ELF-1 (cell line): ENCODE measurements at regions not wholly inside any gene's neighbourhood (a gene's known extent, or its start where the extent isn't known, plus 50 kb on each side); places are given as distances from the start of the nearest gene placed in this dataset.
A peak's percentile ranks its signal among the peaks of the same experiment; 100 is the strongest.

Source experiments
- DNase-seq: peaks from one replicate; pipeline ENCODE4 v3.0.0-alpha.2; 2016; ENCODE audit warnings: low read depth, low spot score

DNA sequence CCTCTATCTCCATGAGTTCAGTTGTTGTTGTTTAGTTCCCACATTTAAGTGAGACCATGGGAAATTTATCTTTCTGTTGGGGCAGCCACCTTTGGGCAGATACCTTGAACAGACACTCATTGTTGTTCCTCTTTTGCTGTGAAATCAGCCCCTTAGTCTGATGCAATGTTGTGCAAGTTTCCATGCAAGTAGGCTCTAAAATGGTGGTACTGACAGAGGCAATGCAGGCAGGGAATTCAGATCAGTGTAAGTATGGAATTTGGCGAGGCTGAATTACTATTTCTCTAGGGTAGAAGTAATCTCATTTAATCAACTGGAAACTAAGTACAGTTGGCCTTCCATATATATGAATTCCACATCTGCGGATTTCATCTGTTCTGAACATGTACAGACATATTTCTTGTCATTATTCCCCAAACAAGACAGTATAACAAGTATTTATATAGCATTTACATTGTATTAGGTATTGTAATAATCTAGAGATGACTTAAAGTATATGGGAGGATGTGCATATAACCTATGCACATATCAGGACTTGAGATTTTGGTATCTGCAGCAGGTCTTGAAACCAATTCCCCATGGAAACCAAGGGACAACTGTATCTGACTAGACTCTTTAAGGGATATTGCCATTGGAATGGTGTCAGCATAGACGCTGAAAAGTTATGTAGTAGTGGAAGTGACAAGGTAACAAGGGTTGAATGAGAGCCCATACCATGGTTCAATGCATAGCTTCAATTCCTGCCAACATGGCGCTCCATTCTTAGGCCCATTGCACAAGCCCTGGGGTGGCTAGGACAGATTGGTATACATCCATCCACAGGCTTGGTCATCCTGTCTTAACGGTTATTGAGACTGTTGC lies 281.5 kb upstream of the HTR2A start:
- no peak for DNase-seq

DNA sequence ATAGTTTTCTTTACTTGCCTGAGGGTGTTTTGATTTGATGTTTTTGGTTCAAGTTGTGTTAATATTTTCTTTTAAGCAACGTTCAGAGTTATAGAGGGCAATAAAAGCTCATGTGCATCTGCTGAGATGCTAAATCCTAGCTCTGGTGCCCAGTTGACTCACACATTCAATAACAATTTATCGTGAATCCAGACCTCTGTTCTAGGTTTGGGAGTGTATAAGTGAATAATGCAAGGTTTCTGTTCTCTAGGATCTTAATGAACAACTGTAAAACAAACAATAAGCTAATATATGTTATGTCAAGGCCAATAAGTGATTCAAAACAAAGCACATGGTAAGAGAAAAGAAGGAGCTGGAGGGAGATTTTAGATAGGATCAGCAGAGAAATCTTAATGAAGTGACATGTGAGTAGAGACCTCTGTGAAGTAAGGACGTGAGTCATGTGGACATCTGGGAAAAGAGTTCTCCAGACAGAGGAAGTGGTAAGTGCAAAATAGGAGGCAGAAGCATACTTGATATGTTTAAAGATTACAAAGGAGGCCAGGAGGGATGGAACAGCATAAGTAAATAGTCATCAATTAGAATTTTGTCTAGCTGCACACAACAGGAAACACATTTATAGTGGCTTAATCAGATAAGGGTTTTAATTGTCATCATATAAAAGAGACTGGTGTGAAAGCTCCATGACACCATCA lies 278.5 kb upstream of the HTR2A start:
- no peak for DNase-seq

DNA sequence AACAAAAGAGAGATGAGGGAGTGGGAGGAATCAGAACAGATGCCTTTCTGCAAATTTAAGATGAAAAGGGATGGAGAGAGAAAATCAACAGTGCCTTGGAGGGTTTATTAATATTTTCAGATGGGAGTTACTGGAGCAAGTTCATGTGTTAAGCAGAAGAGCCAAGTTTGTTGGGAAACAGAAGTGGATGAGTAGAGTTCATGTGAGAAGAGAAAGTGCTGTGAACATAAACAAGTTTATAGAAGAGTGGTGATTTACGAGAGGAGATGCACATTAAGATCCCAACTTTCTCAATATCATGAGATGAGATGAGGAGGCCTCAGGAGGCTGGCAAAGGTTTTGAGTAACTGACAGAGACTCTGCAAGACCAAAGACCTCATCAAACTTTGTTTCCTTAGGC lies 274.1 kb upstream of the HTR2A start:
- DNase-seq = no peak

DNA sequence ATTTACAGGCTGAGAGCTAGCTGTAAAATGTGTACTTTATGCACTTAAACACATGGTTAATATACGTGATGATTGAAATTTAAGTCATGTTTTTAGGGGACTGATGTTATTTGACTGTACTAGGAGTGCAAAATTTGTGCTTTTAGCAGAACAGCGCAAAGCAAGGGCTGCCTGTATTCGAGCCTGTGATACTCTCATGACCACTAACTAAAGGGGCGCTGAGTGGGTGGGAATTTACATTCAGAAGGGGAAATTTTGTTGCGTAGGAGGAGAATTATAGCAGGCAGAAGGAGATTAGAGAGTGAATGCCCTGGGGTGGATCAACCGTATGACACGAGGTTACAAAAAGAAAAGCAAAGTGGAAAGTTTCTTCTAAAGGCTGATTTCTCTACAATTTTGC lies 271.8 kb upstream of the HTR2A start:
- DNase-seq = no peak

DNA sequence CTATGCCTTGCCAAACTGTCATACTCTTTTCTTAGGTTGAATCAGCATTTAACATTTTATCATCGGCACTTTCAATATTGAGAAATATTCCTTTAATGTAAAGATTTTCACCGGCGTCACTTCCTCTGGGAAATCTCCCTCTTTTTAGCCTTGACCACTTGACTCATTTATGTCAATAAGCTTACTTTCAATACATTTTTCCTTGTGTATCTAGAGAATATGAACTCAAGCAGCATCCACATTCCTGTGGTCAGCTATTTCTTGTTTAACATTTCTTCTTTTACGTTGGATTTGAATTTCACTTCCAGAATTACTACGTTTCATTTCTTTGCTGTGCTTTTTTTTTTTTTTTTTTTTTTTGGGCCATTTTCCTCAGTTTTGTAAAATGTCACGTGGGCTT lies 271.2 kb upstream of the HTR2A start:
- no peak for DNase-seq

DNA sequence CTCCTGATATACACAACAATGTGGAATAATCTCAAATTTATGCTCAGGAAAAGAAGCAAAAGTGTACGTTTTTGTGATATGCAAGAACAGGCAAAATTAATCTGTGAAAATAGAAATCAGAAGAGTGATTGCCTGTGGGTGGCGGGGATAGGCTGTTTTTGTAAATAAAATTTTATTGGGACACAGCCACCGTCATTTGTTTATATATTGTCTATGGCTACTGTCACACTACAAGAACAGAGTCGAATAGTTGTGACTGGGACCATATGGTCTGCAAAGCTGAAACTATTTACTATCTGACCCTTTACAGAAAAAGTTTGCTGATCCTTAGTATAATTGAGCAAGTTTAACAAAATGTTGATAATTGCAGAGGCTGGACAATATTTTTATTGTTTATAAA lies 269.5 kb upstream of the HTR2A start:
- DNase-seq = no peak

DNA sequence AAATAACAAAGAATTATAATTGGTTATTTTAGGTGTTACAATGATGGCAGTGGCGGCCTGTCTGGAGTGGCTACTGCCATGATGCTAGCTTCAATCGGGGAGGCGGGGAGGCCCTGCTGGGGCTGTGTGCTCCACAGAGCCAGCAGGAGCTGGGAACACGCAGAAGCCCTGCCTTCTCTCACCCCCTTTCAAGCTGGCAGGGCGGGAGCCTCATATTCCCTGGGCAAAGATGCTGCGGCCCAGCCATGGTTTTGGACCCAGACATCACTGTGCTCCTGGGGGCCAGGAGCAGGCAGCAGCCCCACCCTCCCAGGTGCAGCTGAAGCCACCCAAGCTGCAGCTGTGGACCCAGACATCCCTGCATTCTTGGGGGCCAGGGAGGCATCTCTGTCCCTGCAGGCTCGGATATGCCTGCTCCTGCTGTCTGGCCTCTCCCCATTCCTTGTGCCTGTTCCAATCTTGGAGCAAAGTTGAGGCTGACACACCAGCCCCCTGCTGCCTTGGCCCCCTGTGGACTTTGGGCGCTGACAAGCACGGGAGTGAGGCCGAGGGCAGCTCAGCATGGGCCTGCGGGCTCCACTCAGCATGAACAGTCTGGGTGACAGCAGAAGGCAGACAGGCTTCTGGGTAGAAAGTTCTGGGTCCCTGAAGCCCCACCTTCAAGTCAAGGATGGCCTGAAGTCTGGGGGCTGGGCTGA lies 263.1 kb upstream of the HTR2A start:
- DNase-seq = no peak

DNA sequence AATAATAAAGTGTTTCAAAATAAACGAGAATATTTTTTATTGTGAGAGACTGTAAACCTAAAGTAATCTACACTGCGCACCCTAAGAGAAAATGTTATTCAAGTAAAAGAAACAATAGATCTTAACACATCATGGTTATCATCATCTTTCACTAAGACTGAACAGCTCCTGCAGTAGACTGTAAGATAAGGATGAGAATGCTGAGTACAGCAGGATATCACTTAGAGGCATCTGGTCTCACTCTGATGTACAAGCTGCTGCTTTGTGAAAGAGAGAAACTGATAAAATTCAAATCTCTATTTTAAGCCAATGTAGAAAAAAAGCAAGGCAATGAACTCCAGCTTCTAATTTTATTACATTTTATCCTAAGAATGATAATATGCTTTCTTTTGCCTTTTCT lies 261.7 kb upstream of the HTR2A start:
- DNase-seq = no peak

DNA sequence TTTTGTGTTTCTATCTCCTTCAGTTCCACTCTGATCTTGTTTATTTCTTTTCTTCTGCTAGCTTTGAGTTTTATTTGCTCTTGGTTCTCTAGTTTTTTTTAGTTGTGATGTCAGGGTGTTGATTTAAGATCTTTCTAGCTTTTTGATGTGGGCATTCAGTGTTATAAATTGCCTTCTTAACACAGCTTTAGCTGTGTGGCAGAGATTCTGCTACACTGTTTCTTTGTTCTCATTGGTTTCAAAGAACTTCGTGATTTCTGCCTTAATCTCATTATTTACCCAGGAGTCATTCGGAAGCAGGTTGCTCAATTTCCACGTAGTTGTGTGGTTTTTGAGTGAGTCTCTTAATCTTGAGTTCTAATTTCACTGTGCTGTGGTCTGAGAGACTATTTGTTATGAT lies 251.7 kb upstream of the HTR2A start:
- no peak for DNase-seq

DNA sequence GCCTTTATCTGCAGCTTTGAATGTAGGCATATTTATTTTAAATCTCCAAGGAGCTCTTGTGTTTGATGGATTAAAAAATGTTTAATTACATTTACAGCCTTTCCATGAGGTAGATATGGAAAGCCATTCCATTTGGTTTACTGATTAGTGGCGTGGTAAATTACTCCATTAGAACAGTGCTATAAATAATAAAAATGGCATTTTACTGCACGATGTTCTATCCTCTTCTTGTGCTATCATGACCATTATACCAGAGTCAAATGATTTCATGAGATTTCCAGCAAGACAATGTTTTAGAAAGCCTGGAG lies 250.9 kb upstream of the HTR2A start:
- DNase-seq = no peak

DNA sequence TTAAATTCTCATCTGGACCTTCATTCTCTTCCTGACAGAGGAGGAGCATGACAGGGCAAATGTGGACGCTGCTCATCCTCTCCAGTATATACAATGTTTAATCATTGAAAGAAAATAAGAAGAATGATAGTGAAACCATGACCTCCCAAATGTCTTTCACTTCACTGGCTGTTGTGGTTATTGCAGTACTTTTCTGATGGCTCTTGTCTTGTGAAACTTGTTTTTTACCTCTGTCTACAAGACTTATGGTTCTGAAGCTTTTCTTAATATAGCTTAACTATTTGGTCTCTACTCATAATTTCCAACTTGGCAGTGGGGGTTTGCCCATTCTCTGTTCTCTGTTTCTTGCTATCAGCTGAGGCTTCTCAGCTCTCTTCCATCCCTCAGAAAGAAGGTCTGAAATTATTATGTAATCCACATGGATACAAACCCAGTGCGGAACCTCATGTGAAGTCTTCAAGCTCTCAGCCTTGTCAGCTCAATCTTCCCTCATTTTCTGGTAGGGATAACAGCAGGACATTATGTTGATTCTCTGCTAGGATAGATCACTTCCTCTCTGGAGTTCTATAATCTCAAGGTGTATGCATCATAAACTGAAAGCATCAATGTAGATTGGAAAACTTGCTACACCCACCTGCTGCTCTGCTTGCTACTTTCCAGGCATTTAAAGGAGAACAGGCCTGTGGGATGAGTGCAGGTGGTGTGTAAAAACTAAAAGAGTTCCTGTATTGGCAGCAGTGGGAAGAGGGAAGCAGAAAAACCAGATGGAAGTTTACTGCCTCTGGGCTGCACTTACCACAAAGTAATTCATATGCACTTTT lies 250.3 kb upstream of the HTR2A start:
- no peak for DNase-seq

DNA sequence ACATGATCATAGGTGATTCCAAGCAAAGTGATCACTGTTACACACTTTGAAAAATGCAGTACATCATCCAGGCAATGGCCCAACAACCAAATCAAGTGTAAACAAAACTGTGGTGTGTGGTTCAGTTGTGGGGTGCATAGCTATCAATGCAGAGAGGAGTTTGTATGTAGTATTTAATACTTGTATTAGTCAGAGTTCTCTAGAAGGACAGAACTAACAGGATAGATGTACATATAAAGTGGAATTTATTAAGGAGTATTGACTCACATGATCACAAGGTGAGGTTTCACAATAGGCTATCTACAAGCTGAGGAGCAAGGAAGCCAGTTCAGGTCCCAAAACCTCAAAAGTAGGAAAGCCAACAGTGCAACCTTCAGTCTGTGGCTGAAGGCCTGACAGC lies 249.3 kb upstream of the HTR2A start:
- DNase-seq = no peak

DNA sequence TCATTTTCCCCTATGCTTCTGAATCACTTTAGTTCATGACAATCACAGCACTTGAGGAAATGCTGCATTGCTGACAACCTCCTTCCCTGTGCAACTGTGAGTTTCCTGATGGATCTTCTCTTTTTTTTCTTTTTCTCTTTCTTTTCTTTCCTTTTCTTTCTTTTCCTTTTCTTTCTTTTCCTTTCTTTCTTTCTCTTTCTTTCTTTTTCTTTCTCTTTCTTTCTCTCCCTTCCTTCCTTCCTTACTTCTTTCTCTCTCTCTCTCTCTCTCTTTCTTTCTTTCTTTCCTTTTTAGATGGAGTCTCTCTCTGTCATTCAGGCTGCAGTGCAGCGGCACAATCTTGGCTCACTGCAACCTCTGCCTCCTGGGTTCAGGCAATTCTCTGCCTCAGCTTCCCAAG lies 247.9 kb upstream of the HTR2A start:
- DNase-seq = no peak

DNA sequence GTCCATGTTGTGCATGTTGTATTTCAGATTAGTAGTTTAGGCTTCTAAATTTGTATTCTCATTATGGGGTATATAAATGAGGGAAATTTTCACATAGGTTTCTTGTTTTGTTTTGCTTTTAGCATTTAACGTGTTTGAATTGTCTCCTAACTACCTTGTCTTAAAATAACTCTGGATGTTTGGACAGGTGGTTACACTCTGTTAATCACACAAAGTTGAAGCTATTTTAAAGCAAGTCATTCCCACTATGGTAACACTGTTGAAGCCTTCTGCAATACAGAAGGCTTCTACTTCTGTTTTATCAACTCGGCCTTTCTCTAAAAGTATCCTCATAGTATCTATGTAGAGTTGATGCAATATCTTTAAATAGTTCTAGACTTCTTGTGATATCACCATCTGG lies 245.3 kb upstream of the HTR2A start:
- DNase-seq = no peak

DNA sequence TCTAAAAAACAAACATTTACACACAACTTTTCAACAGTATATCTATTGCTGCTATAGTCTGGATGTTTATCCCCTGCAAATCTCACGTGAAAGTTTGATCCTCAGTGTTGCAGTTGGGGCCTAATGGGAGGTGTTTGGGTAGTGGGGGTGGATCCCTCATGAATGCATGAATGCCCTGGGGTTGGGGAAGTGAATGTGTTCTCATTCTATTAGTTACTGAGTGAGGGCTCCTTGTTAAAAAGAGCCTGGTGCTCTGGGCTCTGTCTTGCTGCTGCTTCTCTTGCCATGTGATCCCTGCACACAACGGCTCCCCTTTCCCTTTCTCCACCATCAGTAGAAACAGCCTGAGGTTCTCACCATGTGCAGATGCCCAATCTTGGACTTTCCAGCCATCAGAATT lies 242.7 kb upstream of the HTR2A start:
- DNase-seq = peak; percentile 13

DNA sequence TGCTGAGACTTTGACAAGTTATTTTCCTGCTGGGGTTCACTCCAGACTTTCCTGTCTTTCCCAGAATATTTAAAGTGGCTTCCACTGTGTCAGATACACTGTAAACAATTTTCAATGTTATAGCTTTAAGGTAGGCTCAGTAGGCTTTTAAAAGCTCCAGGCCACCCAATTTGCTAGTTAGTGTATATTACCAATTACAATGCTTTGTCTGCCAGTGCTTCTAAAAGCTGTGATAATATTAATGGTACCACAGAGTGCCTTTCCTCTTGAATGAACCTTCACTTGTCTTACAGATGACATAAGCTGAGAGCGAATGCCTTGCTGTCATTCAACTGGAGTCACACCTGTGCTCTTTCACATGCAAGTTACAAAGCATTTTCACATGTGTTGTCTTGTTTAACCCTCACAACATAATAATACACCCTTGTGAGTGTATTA lies 239.7 kb upstream of the HTR2A start:
- DNase-seq = no peak

DNA sequence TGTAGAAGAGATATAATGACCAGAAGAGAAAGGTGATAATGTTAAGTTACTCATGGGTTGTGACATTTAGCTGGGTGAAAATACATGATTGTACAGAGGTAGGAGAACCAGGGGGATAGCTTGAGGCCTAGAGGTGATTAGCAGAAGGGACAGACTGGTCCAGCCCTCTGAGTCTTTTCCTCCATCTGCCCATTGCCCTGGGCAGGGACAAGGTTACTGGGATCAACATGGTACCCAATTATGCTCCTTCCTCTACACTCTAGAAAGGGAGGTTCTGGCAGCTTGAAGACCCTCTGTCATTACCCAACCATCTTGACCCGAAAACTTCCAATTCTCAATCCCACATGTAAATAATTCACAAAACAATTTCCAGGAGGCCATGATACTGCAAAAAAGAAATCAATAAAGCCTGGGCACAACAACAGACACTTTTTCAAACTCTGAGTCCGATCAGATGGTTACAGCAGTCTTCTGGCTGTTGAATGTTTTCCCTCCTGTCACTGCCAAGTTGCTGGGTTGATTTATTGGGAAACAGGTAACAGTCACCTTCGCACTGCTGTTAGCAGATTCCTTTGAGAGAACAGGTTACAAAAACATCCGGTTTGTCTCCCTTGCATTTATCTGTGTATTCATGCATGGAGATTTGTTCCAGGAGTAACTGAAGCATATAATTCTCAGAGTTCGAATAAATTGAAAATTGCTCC lies 239.1 kb upstream of the HTR2A start:
- DNase-seq = no peak

DNA sequence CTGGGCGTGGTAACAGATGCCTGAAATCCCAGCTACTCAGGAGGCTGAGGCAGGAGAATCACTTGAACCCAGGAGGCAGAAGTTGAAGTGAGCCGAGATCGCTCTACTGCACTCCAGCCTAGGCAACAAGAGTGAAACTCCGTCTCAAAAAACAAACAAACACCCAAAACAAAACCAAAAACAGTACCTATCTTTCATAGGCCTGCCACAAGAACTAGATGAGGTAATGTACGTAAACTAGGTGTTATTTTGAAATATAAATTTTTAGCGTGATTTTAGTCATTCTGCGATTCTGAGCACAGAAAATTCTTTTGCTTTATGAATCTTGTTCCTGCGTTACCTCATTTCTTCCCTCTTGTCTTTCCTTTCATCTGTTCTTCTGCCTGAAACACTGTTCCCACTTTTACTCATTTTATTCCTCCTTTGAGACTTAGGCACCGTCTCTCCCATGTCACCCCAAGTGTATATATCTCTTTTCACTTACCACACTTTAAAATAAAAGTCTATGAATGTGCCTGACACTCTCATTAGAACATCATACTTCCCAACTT lies 238.2 kb upstream of the HTR2A start:
- DNase-seq = no peak

DNA sequence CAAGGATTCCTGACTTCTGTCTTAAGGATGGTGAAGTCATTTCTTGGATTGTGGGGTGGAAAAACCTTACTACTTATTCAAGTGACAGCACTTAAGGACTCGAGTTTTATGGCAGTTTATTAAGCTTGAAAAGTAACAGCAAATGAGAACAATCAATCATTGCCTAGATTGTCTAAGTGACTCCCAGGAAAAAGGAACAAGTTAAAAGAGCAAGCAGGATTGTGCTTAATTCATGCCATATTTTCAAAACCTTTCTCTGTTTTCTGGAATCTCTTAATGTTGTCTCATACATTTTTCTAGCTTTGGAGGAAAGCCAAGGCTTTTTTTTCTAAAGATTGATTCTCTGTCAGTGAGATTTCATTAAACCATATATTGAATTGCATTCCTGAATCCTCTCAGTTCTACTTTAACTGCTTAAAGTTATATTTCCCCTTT lies 236.2 kb upstream of the HTR2A start:
- DNase-seq = no peak

DNA sequence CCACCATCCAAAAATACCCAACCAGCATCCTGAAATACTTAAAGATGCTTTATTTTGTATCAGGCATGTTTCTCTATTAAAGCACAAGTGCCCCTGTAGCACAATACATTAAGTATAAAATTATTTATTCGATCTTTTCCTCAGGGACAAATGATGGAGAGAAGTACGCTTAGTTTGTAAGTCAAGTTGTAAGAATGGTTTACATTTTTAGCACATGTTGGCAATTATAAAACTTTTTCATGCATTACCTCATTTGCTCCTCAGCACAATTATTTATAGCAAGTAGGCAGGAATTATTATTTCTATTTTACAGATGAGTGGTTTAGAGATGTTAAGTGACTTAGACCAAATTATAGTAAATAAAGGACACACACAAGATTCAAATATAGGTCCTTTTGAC lies 232.6 kb upstream of the HTR2A start:
- no peak for DNase-seq

DNA sequence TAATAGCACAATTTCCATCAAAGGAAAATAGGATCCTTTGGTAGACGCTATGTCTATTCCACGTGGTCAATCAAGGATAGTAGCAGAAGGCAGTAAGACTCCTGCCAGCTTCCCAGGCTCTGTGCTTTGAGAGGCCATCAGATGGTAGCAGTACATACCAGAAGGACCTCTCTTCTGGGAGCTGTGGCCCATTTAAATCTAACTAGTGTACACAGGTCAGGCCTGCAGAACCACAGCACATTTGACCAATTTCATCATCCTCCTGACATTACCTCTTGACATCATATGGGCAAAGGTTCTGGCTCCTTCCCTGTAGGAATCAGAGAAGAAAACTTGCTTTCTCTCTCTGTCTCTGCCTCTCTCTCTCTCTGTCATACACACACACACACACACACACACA lies 229.6 kb upstream of the HTR2A start:
- no peak for DNase-seq
